ENCODE measurements at regions not wholly inside any gene's neighbourhood (a gene's known extent, or its start where the extent isn't known, plus 50 kb on each side); places are given as distances from the start of the nearest gene placed in this dataset.

GRCh38 chr11:11056749-11057471, 199.1 kb upstream of the ZBED5 start:
- TF ChIP-seq POLR2AphosphoS5 (IDR thresholded peaks at IDR 0.05; ENCODE audit: low read depth, low read length) (no peak), EZH2phosphoT487 (IDR thresholded peaks at IDR 0.05; ENCODE audit: borderline replicate concordance) (no peak), CTCF (IDR thresholded peaks at IDR 0.05 in 2 of 3, conservative IDR thresholded peaks at IDR 0.05 in 1 of 3; ENCODE audit: borderline replicate concordance in 1 of 3, insufficient read depth in 1 of 3, low read depth in 2 of 3, low read length in 2 of 3) (no peak), JUND (IDR thresholded peaks at IDR 0.05) (no peak), POLR2A (IDR thresholded peaks at IDR 0.05; ENCODE audit: borderline replicate concordance, extremely low read depth, insufficient read depth, insufficient read length) (no peak), ZNF274 (IDR thresholded peaks at IDR 0.05; ENCODE audit: low read depth, low read length) (no peak), RAD21 (IDR thresholded peaks at IDR 0.05; ENCODE audit: low read depth) (no peak), CBX3 (IDR thresholded peaks at IDR 0.05; ENCODE audit: low read depth) (no peak)
- TF ChIP-seq, protein P1, sequence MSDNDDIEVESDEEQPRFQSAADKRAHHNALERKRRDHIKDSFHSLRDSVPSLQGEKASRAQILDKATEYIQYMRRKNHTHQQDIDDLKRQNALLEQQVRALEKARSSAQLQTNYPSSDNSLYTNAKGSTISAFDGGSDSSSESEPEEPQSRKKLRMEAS (IDR thresholded peaks at IDR 0.05), result no peak

Data from HCT116 (cell line).